ENCODE measurements at regions not wholly inside any gene's neighbourhood (a gene's known extent, or its start where the extent isn't known, plus 50 kb on each side); places are given as distances from the start of the nearest gene placed in this dataset.

- TF ChIP-seq CTCF (IDR thresholded peaks at IDR 0.05; ENCODE audit: low read depth, low read length, poor library complexity, severe bottlenecking) = no peak
- TF ChIP-seq EZH2phosphoT487 (IDR thresholded peaks at IDR 0.05; ENCODE audit: borderline replicate concordance, low read length) = no peak
Measured at GRCh38 chr2:14123436-14124103, 508.9 kb upstream of the LRATD1 start.

Data from DOHH2 (cell line).